ENCODE measurements at regions not wholly inside any gene's neighbourhood (a gene's known extent, or its start where the extent isn't known, plus 50 kb on each side); places are given as distances from the start of the nearest gene placed in this dataset.

GRCh38 chr5:44729536-44729935 is 79.2 kb upstream of the MRPS30 start:
- TF ChIP-seq CTCF (IDR thresholded peaks at IDR 0.05) (no peak), POLR2AphosphoS5 (IDR thresholded peaks at IDR 0.05) (no peak), EP300 (IDR thresholded peaks at IDR 0.05) (no peak)

All from esophagus muscularis mucosa (tissue), 4 donors.